NCI-H1436 treated with DMSO at 0.1 percent for 48 hours (cell line): ENCODE measurements at regions not wholly inside any gene's neighbourhood (a gene's known extent, or its start where the extent isn't known, plus 50 kb on each side); places are given as distances from the start of the nearest gene placed in this dataset.

ENCODE experiments used
- DNase-seq: peaks from one replicate; lab custom pipeline; 2025; lab: John Stamatoyannopoulos, UW

DNA sequence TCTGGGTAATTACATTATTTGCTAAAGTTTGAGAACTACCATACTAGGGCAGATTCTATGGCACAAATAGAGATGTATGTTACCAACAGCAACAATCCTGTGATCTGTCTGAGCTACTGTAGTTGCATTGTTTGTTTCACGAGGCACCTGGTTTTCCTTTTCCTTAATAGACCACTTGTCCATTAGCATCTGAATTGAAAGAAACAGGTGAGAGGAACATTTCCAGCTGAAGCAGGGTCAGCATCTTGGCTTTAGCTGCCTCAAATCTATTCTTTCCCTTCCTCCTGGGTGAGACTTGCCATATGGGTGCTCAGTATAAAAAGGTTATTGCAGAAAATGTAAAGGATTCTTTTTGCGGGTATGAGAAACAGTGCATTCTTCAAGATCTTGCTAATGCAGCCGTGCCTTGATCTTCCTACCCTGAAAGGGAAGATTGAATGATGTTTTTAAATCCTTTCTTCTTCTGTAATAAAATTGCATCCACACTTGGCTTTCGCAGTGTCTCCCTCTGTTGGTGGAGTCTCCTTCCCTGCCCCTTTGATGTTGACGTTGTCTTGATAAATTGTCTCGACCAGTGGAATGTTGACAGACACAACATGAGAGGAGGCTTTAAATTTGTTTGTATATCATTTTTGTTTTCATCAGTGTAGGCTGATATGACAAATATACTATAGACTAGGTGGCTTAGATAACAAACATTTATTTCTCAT is 118.0 kb upstream of the BRINP1 start:
- DNase-seq, result no peak

DNA sequence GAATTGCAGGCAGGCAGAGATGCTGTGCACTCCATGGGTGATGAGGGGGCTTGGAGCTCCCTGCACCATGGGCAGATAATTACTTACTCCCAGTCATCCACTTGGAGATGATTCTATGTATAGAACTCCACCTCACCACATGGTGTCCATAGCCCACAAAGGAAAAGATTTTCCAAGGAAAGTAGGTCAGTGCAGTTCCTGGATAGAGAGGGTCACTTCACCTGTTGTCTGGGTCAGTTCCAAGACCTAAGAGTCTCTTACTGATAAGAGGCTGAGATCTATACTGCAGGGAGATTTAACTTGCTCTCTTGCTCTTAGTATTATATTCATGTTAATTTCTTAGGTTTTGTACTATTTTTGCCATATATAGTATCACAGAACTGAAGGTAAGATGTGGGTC is 113.9 kb upstream of the BRINP1 start:
- no peak for DNase-seq

DNA sequence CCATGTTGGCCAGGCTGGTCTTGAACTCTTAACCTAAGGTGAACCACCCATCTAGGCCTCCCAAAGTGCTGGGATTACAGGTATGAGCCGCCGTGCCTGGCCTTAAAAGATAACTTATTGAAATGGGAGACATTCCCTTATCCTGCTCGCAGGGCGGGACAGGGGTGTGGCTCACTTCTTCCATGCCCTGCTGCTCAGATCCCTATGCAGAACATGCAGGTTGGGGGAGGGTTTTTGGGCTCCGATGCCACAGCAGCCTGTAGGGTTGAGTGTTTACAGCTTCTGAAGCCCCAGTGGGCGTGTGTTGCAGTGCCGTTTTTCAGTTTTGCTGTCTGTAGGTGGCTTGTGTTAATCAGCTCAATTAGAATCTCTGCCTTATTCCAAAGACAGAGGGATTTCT is 108.0 kb upstream of the BRINP1 start:
- no peak for DNase-seq

DNA sequence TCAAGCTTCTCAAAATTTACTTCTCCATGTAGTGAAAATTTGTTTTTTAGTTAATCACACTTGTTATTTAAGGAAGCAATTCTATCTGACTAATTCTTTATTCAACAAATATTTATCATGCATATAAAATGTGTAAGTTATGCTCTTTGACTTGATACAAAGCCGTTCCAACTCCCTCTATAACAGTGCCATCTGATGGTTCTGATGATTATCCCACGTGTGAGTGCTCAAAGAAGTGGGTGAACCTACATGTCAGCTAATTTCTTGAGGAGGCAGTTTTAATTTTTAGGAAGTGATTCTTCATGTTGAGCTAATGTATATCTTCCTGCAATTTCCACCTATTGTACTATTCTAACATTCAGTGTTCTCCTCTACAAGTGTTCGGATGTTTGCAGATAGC is 88.8 kb upstream of the BRINP1 start:
- DNase-seq, result no peak

DNA sequence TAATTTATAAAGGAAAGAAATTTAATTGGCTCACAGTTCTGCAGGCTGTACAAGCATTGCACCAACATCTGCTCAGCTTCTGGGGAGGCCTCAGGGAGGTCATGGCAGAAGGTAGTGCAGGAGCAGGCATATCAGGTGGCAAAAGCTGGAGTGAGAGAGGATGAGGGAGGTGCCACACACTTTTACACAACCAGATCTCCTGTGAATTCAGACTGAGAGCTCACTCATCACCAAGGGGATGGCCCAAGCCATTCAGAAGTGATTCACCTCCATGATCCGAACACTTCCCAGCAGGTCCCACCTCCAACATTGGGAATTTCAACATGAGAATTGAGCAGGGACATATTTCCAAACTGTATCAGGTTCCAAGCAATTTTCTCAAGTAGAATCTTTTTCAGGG is 84.7 kb upstream of the BRINP1 start:
- no peak for DNase-seq

DNA sequence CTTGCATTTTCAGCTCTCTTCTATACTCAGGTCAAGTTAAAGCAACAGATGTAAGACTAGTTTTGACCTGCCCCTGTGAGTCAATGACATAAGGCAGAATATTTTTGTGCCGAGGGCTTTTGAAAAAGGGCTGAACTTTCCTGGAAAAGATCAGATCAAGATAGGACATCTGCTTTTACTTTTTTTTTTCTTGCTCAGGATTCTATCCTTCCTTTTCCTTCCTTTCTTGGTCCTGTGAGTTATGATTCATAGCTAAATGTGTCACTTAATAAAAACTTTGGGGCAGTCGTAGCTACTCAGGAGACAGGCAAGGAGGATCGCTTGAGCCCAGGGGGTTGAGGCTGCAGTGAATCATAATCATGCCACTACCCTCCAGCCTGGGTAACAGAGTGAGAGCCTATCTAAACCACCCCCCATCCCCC is 84.3 kb upstream of the BRINP1 start:
- no peak for DNase-seq

DNA sequence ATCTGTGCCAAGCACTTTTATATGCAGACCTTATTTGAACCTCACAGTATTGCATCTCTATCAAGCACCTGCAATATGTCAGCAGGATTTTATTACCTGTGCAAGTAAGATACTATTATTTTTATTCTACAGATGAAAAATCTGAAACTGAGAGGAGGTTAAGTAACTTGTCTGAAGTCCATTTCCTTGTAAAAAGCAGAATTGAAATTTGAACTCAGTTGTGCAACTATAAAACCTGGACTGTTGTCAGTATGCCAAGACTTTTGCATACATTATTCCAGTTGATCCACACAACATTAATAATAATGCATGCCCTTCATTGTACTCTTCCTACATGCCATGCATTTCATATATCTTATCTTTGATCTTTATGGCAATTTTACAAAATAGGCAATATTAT is 82.2 kb upstream of the BRINP1 start:
- DNase-seq, result no peak

DNA sequence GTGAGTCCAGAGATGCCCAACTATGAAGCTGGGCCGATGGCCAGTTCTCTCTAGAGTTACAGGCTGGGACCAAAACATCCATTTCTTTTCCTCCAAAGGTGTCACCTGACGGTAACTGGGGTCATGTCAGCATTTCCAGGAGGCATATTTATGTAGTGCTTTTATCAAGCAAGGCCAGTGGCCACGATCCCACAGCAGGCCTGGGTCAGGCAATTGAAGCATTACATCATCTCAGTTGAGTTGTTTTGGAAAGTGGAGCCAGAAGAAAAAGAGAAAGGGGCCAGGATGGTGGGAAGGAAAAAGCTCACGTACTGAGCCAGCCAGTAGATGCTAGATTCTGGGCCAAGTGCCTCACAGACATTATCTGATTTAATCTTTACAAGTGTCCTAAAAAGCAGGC is 73.9 kb upstream of the BRINP1 start:
- DNase-seq, result no peak

DNA sequence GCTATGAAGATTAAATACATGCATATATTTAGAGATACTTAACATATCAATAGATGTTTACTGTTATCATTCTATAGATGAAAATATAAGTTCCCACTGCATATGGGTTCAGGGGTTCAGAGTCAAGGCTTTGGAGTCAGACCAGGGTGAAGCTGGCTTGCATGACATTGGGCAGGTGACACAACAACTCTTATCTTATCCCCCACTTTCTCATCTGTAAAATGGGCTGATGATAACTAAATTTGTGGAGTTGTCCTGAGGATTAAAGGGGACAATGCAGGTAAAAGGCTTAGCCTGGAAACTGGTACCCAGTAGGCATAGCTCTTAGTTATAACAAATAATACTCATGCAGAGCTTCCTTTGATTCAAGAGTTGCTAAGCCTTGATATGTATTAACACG is 72.6 kb upstream of the BRINP1 start:
- no peak for DNase-seq

DNA sequence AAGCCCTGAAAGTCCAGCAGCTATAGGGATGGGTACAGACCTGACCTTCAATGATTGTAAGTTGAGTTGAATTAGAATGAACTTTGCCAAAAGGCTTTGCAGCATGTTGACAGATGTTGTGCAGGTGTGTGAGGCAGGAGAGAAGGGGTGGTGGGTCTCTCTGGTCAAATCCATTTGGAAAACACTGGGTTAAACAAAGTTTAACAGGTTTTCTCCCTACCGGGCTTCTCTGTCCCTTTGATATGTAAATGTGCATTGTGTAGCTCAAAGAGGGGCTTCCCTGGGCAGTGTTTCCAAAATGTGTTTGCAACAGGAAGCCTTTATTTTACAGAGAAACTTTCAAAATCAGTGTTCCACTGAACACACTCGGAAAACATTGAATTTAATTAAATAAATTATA is 72.1 kb upstream of the BRINP1 start:
- DNase-seq, result no peak

DNA sequence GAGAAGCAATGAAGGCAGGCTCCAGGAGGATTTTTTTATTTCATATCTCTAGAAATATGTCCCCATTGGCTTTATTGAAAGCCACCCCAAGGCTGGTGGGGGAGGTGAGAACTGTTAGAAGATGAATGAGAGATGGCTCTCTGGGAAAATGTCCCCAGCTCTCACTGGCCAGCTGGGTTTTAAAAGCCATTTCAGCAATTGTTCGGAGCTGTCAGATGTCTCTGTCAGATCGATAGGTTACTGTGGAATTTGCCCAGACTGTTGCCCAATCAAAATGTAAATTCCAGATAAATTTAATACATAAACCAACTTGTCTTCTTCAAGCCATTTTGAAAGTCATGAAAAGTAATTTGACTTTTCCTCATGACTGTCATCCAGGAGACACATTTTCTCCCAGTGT is 67.0 kb upstream of the BRINP1 start:
- DNase-seq, result no peak

DNA sequence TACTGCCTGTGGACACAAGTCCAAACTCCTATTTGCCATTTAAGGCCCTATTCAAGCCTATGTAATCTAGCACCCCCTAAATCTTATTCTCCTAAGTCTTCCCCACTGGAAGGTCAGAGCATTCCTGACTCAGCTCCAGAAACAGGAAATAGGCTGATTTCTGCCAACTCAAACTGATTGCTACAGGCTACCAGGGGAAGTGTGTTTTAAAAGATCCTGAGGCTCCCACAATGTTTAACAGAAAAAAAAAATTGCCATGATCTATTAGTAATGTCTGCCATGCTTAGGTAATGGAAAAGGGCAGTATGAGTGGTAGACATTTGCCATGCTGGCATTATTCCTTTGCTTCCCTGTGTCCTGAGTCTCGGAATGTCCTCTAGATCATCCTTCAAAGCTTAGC is 65.8 kb upstream of the BRINP1 start:
- no peak for DNase-seq

DNA sequence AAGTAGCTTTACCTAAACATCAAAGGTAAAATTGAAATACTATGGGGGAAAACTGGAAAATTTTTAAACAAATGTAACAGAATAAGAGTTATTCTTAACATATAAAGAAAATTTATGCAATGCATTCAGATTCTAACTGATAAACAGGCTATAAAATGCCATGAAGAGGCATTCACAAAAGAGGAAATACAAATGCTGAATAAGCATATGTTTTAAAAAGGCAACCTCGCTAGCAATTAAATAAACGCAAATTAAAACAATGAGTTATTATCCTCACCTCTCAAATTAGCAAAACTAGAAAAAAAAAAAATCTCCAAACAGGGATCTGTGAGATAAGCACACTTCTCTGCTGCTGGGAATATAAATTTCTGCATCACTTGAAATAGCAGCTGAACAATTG is 63.2 kb upstream of the BRINP1 start:
- DNase-seq, result no peak

DNA sequence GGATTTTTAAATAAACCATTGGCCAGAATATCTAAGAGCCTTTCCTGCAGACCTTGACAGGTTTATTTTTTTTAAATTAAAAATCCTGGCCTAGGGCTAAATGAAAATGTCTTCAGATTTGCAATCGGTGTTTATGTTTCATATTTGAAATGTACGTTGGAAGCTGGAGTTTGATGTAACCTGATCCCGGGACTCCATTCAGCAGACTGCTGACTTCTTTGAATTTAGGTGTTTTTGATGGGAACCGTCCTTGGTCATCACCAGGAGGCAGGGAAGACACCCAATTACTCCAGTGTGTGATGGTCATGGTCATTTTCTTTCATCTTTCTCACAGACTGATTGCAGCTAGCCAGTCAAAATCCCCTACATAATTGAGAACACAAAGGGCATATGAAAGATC is 60.1 kb upstream of the BRINP1 start:
- DNase-seq, result no peak

DNA sequence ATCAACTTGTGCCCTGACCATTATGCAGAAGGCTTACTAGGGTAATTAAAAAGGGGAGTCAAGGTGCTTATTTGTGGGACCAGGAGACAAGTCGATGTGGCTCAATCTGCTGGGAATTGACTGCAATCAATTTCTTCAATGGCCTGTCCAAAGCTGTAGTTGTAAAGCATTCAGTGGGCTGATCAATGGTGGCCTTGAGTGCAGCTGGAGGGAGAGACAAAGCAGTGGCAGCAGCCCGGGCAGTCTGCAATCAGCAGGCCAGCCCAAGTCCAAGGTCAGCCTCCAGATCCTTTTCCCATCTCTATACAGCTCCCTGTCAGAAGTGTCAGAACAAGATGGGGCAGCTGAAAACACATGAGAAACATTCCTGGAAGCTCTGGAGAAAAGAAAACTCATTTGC is 51.0 kb upstream of the BRINP1 start:
- DNase-seq, result no peak
